Esophagus muscularis mucosa (tissue), 4 donors: ENCODE measurements at regions not wholly inside any gene's neighbourhood (a gene's known extent, or its start where the extent isn't known, plus 50 kb on each side); places are given as distances from the start of the nearest gene placed in this dataset.
"Not testable (repeated sequence)": the region's sequence is repeated elsewhere in the genome, so short reads cannot be mapped to it uniquely, and the experiment has no call there.

Experiments
- DNase-seq: peaks from one replicate; pipeline ENCODE4 v3.0.0-alpha.2; 2017; ENCODE audit errors: extremely low spot score
- H3K27ac ChIP-seq, 4 donors: fragments of 200-600 bp; sonication (generic); replicated peaks in 1 of 4; 1 replicate in 3 of 4; 2 replicates in 1 of 4; pipeline ENCODE4 v1.5.1; 2016 to 2019; ENCODE audit warnings: mild to moderate bottlenecking in 1 of 4
- H3K27me3 ChIP-seq, 4 donors: fragments of 200-600 bp; sonication (generic); one replicate each; pipeline versions ENCODE4 v1.5.1 to v1.6.0; 2016 to 2019
- H3K36me3 ChIP-seq, 4 donors: fragments of 200-600 bp; sonication (generic); one replicate each; pipeline ENCODE4 v1.5.1; 2016 to 2019
- H3K4me1 ChIP-seq, 4 donors: fragments of 200-600 bp; sonication (generic); one replicate each; pipeline ENCODE4 v1.5.1; 2016 to 2019
- H3K4me3 ChIP-seq, 4 donors: fragments of 200-600 bp; sonication (generic); 1 replicate in 2 of 4; 2 replicates in 2 of 4; pipeline ENCODE4 v1.5.1; 2016 to 2019; ENCODE audit warnings: mild to moderate bottlenecking in 4 of 4, moderate library complexity in 1 of 4
- H3K9me3 ChIP-seq, 4 donors: fragments of 200-600 bp; sonication (generic); 1 replicate in 3 of 4; 2 replicates in 1 of 4; pipeline ENCODE4 v1.5.1; 2016 to 2019
- CTCF ChIP-seq, 3 experiments: fragments of 200-600 bp in 2 of 3; fragments of 450-650 bp in 1 of 3; sonication (generic) in 2 of 3; IDR thresholded peaks; one replicate each; pipeline ENCODE4 v1.5.1; 2017 to 2019; ENCODE audit warnings: antibody characterized with exemption in 3 of 3, mild to moderate bottlenecking in 2 of 3, moderate library complexity in 1 of 3
- EP300 ChIP-seq: sonication (generic); formaldehyde crosslinking; IDR thresholded peaks from one replicate; pipeline ENCODE4 v1.6.1; 2017; ENCODE audit warnings: antibody characterized with exemption
- POLR2A ChIP-seq: fragments of 450-650 bp; IDR thresholded peaks from one replicate; pipeline ENCODE4 v1.6.1; 2017; ENCODE audit warnings: antibody characterized with exemption, moderate library complexity, mild to moderate bottlenecking, low read depth
- POLR2AphosphoS5 ChIP-seq, 2 donors: sonication (generic); formaldehyde crosslinking; IDR thresholded peaks; one replicate each; pipeline ENCODE4 v1.6.1; 2017; ENCODE audit warnings: antibody characterized with exemption in 2 of 2
- WGBS: methylation state at CpG from one replicate; pipeline ENCODE4 v1.1.5; 2018; 5-methylcytosine and 5-hydroxymethylcytosine counted together
- intact Hi-C: fragments of 100-400 bp; cut with DNase I; formaldehyde crosslinking; loops from one replicate; pipeline ENCODE4 v1.15.1; 2023

- TF ChIP-seq POLR2A, result no peak
- no peak for TF ChIP-seq EP300
- TF ChIP-seq CTCF (IDR thresholded peaks at IDR 0.05), result peak in 2 of 3 experiments; percentile 14 to 38
- no peak for TF ChIP-seq POLR2AphosphoS5 (IDR thresholded peaks at IDR 0.05)
- intact Hi-C loops, result loop anchor here (5.0 kb wide), 1 partner anchor 170 kb away; no protein-coding TSS in a partner anchor
- H3K36me3 ChIP-seq, result no peaks in the 10 kb centered on the region
- no peak overlapping the region for H3K27ac ChIP-seq
- DNase-seq, result no peak
- peaks cover 0 to 10% (median 5%) of the 10 kb centered on the region in 4 donors for H3K4me1 ChIP-seq
- no peaks in the 10 kb centered on the region for H3K9me3 ChIP-seq
- 91% methylated on average over 4 of the region's 4 CpGs for WGBS
- no peak overlapping the region for H3K4me3 ChIP-seq
- no peaks in the 10 kb centered on the region for H3K27me3 ChIP-seq
Observed at GRCh38 chr5:53262348-53262970, 152.9 kb upstream of the MOCS2 start.

- Histone ChIP-seq H3K36me3 (no peaks in the 10 kb centered on the region), H3K9me3 (no peaks in the 10 kb centered on the region), H3K27ac (no peak overlapping the region), H3K4me1 (peaks cover 0 to 10% (median 5%) of the 10 kb centered on the region in 4 donors), H3K27me3 (no peaks in the 10 kb centered on the region), H3K4me3 (no peak overlapping the region)
- no peak for TF ChIP-seq POLR2A
- no peak for TF ChIP-seq POLR2AphosphoS5 (IDR thresholded peaks at IDR 0.05)
- TF ChIP-seq CTCF (IDR thresholded peaks at IDR 0.05), result no peak
- TF ChIP-seq EP300, result no peak
- intact Hi-C loops, result loop anchor here (5.0 kb wide), 1 partner anchor 169 kb away; no protein-coding TSS in a partner anchor
- no peak for DNase-seq
- 100% methylated on average over 1 of the region's 1 CpG for WGBS
Observed at GRCh38 chr5:53263151-53263550, 153.6 kb upstream of the MOCS2 start.

- Histone ChIP-seq H3K9me3 (no peaks in the 10 kb centered on the region), H3K4me1 (peaks cover 0 to 10% (median 5%) of the 10 kb centered on the region in 4 donors), H3K36me3 (no peaks in the 10 kb centered on the region), H3K27me3 (no peaks in the 10 kb centered on the region), H3K4me3 (no peak overlapping the region), H3K27ac (no peak overlapping the region)
- TF ChIP-seq POLR2AphosphoS5 (IDR thresholded peaks at IDR 0.05) (no peak), EP300 (no peak), CTCF (IDR thresholded peaks at IDR 0.05) (no peak), POLR2A (no peak)
- WGBS, result 77% methylated on average over 2 of the region's 2 CpGs
- intact Hi-C loops, result no loop called here
- no peak for DNase-seq
Observed at GRCh38 chr5:53265043-53265442, 155.5 kb upstream of the MOCS2 start.

- H3K4me1 ChIP-seq, intact Hi-C loops, H3K27ac ChIP-seq, DNase-seq, H3K27me3 ChIP-seq, H3K9me3 ChIP-seq, H3K4me3 ChIP-seq, H3K36me3 ChIP-seq: not testable (repeated sequence)
- WGBS, result 78% methylated on average over 7 of the region's 7 CpGs
Observed at GRCh38 chr5:53268241-53268640, 158.7 kb upstream of the MOCS2 start.

- Histone ChIP-seq H3K4me1 (no peaks in the 10 kb centered on the region), H3K27me3 (no peaks in the 10 kb centered on the region), H3K9me3 (no peaks in the 10 kb centered on the region), H3K36me3 (no peaks in the 10 kb centered on the region), H3K4me3 (no peak overlapping the region), H3K27ac (no peak overlapping the region)
- DNase-seq, result no peak
- 89% methylated on average over 1 of the region's 1 CpG for WGBS
- no peak for TF ChIP-seq POLR2A
- TF ChIP-seq EP300, result no peak
- no peak for TF ChIP-seq CTCF (IDR thresholded peaks at IDR 0.05)
- intact Hi-C loops, result no loop called here
Observed at GRCh38 chr5:53275666-53276065, 166.1 kb upstream of the MOCS2 start.
